ENCODE measurements at regions not wholly inside any gene's neighbourhood (a gene's known extent, or its start where the extent isn't known, plus 50 kb on each side); places are given as distances from the start of the nearest gene placed in this dataset.

DNA sequence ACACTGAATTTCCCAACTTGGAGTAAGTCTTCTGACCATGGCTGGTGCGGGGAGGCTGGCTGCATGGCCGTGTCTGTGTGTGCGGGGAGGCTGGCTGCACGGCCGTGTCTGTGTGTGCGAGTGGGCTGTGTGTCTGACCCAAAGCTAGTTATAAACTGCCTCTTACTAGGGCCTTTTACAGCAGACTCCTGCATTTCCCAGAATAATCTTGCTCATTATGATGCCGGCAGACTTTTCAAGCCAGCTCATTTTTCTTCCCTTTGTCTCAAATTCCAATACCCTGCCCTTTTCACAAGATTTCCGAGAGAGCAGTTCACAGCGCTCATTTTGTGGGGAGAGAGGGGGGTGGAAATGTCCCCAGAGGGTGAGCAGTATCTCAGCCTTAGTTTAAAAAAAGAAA lies 470.7 kb upstream of the BRINP1 start:
- TF ChIP-seq, protein P1, sequence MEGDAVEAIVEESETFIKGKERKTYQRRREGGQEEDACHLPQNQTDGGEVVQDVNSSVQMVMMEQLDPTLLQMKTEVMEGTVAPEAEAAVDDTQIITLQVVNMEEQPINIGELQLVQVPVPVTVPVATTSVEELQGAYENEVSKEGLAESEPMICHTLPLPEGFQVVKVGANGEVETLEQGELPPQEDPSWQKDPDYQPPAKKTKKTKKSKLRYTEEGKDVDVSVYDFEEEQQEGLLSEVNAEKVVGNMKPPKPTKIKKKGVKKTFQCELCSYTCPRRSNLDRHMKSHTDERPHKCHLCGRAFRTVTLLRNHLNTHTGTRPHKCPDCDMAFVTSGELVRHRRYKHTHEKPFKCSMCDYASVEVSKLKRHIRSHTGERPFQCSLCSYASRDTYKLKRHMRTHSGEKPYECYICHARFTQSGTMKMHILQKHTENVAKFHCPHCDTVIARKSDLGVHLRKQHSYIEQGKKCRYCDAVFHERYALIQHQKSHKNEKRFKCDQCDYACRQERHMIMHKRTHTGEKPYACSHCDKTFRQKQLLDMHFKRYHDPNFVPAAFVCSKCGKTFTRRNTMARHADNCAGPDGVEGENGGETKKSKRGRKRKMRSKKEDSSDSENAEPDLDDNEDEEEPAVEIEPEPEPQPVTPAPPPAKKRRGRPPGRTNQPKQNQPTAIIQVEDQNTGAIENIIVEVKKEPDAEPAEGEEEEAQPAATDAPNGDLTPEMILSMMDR (IDR thresholded peaks at IDR 0.05; ENCODE audit: low read depth, low read length) = no peak
- no peak for TF ChIP-seq EZH2phosphoT487 (IDR thresholded peaks at IDR 0.05; ENCODE audit: low read depth)

Data from OCI-LY3 (cell line).